Gastrocnemius medialis (tissue), 4 donors: ENCODE measurements at regions not wholly inside any gene's neighbourhood (a gene's known extent, or its start where the extent isn't known, plus 50 kb on each side); places are given as distances from the start of the nearest gene placed in this dataset.

Experiments
- ATAC-seq, 2 donors: fragments of 150-250 bp; one replicate each; pipeline ENCODE4 v1.9.1; 2016
- DNase-seq, 2 donors: peaks; one replicate each; pipeline ENCODE4 v3.0.0-alpha.2; 2019
- H3K27ac ChIP-seq, 4 donors: fragments of 200-600 bp; sonication (generic); 1 replicate in 1 of 4; 2 replicates in 3 of 4; pipeline ENCODE4 v1.5.1; 2016 to 2018; ENCODE audit warnings: mild to moderate bottlenecking in 2 of 4, moderate library complexity in 1 of 4
- H3K27me3 ChIP-seq, 3 donors: fragments of 200-600 bp; sonication (generic) in 2 of 3; 1 replicate in 1 of 3; 2 replicates in 2 of 3; pipeline versions ENCODE4 v1.5.1 to v1.6.0; 2016 to 2019; ENCODE audit warnings: mild to moderate bottlenecking in 1 of 3, moderate library complexity in 1 of 3
- H3K36me3 ChIP-seq, 2 donors: fragments of 200-600 bp; sonication (generic) in 1 of 2; one replicate each; pipeline ENCODE4 v1.5.1; 2017 to 2018
- H3K4me1 ChIP-seq, 2 donors: fragments of 200-600 bp; sonication (generic) in 1 of 2; one replicate each; pipeline ENCODE4 v1.5.1; 2016 to 2017; ENCODE audit warnings: mild to moderate bottlenecking in 2 of 2
- H3K4me3 ChIP-seq, 4 donors: fragments of 200-600 bp; sonication (generic) in 3 of 4; 1 replicate in 1 of 4; 2 replicates in 3 of 4; pipeline ENCODE4 v1.5.1; 2016 to 2019; ENCODE audit warnings: mild to moderate bottlenecking in 2 of 4
- H3K9me3 ChIP-seq, 3 donors: fragments of 200-600 bp; sonication (generic) in 2 of 3; 1 replicate in 1 of 3; 2 replicates in 2 of 3; pipeline ENCODE4 v1.5.1; 2016 to 2019
- POLR2A ChIP-seq, 2 donors: fragments of 450-650 bp; IDR thresholded peaks; one replicate each; pipeline ENCODE4 v1.6.1; 2017; ENCODE audit warnings: antibody characterized with exemption in 2 of 2, mild to moderate bottlenecking in 2 of 2, moderate library complexity in 2 of 2
- in situ Hi-C, 4 donors: fragments of 200-750 bp; cut with MboI; loops; one replicate each; pipeline versions ENCODE4 v1.15.0 to v1.8.0; 2017; ENCODE audit warnings: low sequenced_read_pairs in 4 of 4
- intact Hi-C: fragments of 100-400 bp; cut with DNase I; formaldehyde crosslinking; loops from one replicate; pipeline ENCODE4 v1.15.1; 2023; ENCODE audit warnings: low total_unique reads
- TF ChIP-seq, protein P1 (sequence below), 5 experiments: fragments of 450-650 bp in 3 of 5; fragments of 200-600 bp in 2 of 5; sonication (generic) in 2 of 5; IDR thresholded peaks in 4 of 5; conservative IDR thresholded peaks in 1 of 5; 1 replicate in 4 of 5; 2 replicates in 1 of 5; pipeline ENCODE4 v1.5.1; 2016 to 2019; ENCODE audit warnings: antibody characterized with exemption in 5 of 5, mild to moderate bottlenecking in 3 of 5, moderate library complexity in 3 of 5

DNA sequence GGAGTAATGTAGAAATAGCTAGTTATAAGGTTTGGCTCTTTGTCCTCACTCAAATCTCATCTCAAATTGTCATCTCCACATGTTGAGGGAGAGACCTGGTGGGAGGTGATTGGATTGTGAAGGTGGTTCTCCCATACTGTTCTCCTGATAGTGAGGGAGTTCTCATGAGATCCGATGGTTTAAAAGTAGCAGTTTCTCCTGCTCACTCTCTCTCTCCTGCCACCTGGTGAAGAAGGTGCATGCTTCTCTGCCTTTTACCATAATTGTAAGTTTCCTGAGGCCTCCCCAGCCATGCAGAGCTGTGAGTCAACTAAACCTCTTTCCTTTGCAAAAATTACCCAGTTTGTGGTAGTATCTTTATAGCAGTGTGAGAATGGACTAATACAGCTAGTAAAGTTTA, 849.4 kb downstream of the DACH1 start:
- Histone ChIP-seq H3K27ac (no peak overlapping the region), H3K4me1 (no peaks in the 10 kb centered on the region), H3K9me3 (no peaks in the 10 kb centered on the region), H3K27me3 (no peaks in the 10 kb centered on the region), H3K4me3 (no peak overlapping the region), H3K36me3 (no peaks in the 10 kb centered on the region)
- ATAC-seq (no peak), DNase-seq (no peak)
- intact Hi-C loops (no loop called here), in situ Hi-C loops (no loop called here)
- TF ChIP-seq POLR2A (IDR thresholded peaks at IDR 0.05), result no peak
- TF ChIP-seq, protein P1, sequence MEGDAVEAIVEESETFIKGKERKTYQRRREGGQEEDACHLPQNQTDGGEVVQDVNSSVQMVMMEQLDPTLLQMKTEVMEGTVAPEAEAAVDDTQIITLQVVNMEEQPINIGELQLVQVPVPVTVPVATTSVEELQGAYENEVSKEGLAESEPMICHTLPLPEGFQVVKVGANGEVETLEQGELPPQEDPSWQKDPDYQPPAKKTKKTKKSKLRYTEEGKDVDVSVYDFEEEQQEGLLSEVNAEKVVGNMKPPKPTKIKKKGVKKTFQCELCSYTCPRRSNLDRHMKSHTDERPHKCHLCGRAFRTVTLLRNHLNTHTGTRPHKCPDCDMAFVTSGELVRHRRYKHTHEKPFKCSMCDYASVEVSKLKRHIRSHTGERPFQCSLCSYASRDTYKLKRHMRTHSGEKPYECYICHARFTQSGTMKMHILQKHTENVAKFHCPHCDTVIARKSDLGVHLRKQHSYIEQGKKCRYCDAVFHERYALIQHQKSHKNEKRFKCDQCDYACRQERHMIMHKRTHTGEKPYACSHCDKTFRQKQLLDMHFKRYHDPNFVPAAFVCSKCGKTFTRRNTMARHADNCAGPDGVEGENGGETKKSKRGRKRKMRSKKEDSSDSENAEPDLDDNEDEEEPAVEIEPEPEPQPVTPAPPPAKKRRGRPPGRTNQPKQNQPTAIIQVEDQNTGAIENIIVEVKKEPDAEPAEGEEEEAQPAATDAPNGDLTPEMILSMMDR (IDR thresholded peaks at IDR 0.05 in 4 of 5, conservative IDR thresholded peaks at IDR 0.05 in 1 of 5), result no peak

GRCh38 chr13:71015516-71015915, 851.5 kb downstream of the DACH1 start:
- in situ Hi-C loops (no loop called here), intact Hi-C loops (no loop called here)
- no peak overlapping the region for H3K27ac ChIP-seq
- no peaks in the 10 kb centered on the region for H3K9me3 ChIP-seq
- no peak for ATAC-seq
- no peaks in the 10 kb centered on the region for H3K36me3 ChIP-seq
- no peak for TF ChIP-seq POLR2A (IDR thresholded peaks at IDR 0.05)
- TF ChIP-seq, protein P1 (IDR thresholded peaks at IDR 0.05 in 4 of 5, conservative IDR thresholded peaks at IDR 0.05 in 1 of 5), result no peak
- no peak for DNase-seq
- no peak overlapping the region for H3K4me3 ChIP-seq
- H3K4me1 ChIP-seq, result no peaks in the 10 kb centered on the region
- H3K27me3 ChIP-seq, result no peaks in the 10 kb centered on the region

DNA sequence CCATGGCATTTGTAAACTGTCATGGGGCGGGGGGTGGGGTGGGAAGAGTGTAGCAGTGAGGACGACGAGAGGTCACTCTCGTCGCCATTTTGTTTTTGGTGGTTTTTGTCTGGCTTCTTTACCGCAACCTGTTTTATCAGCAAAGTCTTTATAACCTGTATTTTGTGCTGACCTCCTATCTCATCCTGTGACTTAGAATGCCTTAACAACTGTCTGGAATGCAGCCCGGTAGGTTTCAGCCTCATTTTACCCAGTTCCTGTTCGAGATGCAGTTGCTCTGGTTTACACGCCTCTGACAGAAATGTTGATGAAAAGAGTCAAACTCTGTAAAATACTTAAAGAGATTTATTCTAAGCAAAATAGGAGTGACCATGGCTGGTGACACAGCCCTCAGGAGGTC, 852.0 kb downstream of the DACH1 start:
- Histone ChIP-seq H3K4me1 (no peaks in the 10 kb centered on the region), H3K27me3 (no peaks in the 10 kb centered on the region), H3K27ac (no peak overlapping the region), H3K4me3 (no peak overlapping the region), H3K36me3 (no peaks in the 10 kb centered on the region), H3K9me3 (no peaks in the 10 kb centered on the region)
- DNase-seq, result no peak
- ATAC-seq, result no peak
- intact Hi-C loops (no loop called here), in situ Hi-C loops (no loop called here)
- TF ChIP-seq POLR2A (IDR thresholded peaks at IDR 0.05), result no peak
- TF ChIP-seq, protein P1 (IDR thresholded peaks at IDR 0.05 in 4 of 5, conservative IDR thresholded peaks at IDR 0.05 in 1 of 5), result no peak

DNA sequence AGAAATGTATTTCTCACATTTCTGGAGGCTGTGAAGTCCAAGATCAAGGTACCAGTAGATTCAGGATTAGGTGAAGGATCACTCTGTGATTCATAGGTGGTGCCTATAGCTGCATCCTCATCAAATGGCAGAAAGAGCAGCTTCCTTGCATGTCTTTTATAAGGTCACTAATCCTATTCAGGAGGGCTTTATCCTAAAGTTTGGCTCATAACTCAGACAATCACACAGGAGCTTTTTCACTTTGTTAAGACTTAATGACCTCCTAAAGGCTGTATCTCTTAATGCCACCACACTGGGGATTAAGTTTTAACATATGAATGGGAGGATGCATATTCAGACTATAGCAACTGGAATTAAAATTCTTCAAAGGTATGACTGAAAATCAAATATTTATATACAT, 861.1 kb downstream of the DACH1 start:
- no peak for TF ChIP-seq POLR2A (IDR thresholded peaks at IDR 0.05)
- TF ChIP-seq, protein P1 (IDR thresholded peaks at IDR 0.05 in 4 of 5, conservative IDR thresholded peaks at IDR 0.05 in 1 of 5), result no peak
- H3K9me3 ChIP-seq, result no peaks in the 10 kb centered on the region
- no peak for DNase-seq
- H3K27me3 ChIP-seq, result no peaks in the 10 kb centered on the region
- H3K4me1 ChIP-seq, result no peaks in the 10 kb centered on the region
- H3K36me3 ChIP-seq, result no peaks in the 10 kb centered on the region
- in situ Hi-C loops, result no loop called here
- no peak for ATAC-seq
- H3K27ac ChIP-seq, result no peak overlapping the region
- intact Hi-C loops, result no loop called here
- H3K4me3 ChIP-seq, result no peak overlapping the region

DNA sequence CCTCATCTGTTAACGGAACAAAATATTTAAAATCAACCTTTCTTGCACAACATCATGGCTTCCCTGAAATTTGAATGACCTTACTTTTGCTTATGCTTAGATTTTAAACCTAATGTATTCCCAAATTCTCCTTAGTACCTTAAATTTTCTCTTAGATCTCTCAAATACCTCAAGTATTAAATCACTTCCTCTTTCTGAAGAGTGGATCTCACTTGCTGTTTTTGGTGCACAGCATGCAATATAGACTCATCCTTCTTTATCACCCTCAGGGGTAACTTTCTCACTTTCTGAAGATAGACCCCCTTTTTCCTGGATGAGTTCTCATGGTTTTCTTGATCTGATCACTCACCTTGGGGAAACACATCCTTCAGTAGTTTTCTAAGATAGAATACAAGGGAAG, 871.7 kb downstream of the DACH1 start:
- no peak for TF ChIP-seq POLR2A (IDR thresholded peaks at IDR 0.05)
- TF ChIP-seq, protein P1 (IDR thresholded peaks at IDR 0.05 in 4 of 5, conservative IDR thresholded peaks at IDR 0.05 in 1 of 5), result no peak
- in situ Hi-C loops, result no loop called here
- H3K27ac ChIP-seq, result no peak overlapping the region
- intact Hi-C loops, result no loop called here
- DNase-seq (no peak), ATAC-seq (no peak)
- no peaks in the 10 kb centered on the region for H3K36me3 ChIP-seq
- no peaks in the 10 kb centered on the region for H3K9me3 ChIP-seq
- H3K4me3 ChIP-seq, result no peak overlapping the region
- no peaks in the 10 kb centered on the region for H3K4me1 ChIP-seq
- no peaks in the 10 kb centered on the region for H3K27me3 ChIP-seq
